CD1c-positive myeloid dendritic cell (primary cell): ENCODE measurements at regions not wholly inside any gene's neighbourhood (a gene's known extent, or its start where the extent isn't known, plus 50 kb on each side); places are given as distances from the start of the nearest gene placed in this dataset.

Experiments
- DNase-seq: peaks from one replicate; pipeline ENCODE4 v3.0.0-alpha.2; 2016; ENCODE audit errors: extremely low spot score

- DNase-seq = no peak
These were observed 127.2 kb downstream of the RAP2A start for GRCh38 chr13:97561182-97561581.

- no peak for DNase-seq
These were observed 129.0 kb downstream of the RAP2A start for GRCh38 chr13:97562962-97563361.

DNA sequence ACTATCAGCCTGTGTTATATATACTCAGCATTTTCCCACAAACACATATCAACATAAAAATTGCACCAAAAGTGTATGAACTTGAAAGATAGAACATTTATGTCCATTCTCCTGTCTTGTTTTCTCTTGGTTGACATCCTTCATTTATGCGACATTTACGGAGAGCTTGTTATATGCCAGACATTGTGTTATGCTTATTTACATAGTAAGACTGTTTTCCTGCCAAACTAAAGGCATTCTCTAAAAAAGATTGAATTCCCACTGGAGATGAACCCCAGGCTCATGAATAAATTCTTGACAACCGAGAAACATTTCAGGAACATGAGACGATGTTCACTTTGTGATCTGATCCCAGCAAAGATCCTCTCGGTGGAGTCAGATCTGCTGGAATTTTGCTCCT, 131.0 kb downstream of the RAP2A start:
- DNase-seq = no peak

GRCh38 chr13:97565906-97566305, 131.9 kb downstream of the RAP2A start:
- DNase-seq = no peak

- no peak for DNase-seq
These were observed 132.9 kb downstream of the RAP2A start for GRCh38 chr13:97566907-97567306.

GRCh38 chr13:97567510-97568243, 133.7 kb downstream of the RAP2A start:
- DNase-seq = peak; percentile 69

DNA sequence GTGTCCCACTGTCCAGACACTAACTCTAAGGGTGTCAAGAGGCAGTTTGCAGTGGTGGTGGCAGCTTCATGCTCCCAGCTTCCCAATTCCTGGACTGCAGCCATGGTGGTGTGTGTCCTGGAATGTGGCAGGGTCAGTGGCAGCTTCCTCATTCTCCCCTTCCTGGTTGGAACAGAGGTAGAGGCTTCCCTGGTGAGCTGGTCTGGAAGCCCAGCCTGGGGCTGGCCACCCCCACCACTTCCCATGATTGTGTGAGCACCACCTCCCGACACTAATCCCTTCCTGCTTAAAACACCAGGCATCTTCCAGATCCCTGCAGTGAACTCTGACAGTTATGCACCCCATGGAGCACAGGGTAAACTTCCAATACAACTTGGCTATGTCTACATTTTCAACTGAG, 134.9 kb downstream of the RAP2A start:
- no peak for DNase-seq

- no peak for DNase-seq
These were observed 135.9 kb downstream of the RAP2A start for GRCh38 chr13:97569841-97570240.

DNA sequence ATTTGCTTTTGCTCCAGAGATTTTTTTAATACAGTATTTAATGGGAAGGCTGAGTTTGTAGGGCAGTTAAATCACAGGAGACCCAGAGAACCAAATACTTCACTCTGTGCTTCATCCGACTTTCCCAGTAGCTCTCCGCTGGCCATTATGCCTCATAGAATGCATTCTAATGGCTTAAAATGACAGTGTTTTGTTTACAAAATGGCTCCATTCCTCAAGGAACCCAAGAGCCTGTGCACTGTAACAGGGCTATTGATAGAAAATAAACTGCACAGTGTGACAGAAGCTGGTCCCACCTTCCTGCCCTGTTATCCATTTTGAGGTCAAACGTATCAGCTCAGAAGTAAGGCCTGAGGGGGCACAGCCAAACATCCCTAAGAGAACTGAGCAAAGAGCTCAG, 136.5 kb downstream of the RAP2A start:
- no peak for DNase-seq

DNA sequence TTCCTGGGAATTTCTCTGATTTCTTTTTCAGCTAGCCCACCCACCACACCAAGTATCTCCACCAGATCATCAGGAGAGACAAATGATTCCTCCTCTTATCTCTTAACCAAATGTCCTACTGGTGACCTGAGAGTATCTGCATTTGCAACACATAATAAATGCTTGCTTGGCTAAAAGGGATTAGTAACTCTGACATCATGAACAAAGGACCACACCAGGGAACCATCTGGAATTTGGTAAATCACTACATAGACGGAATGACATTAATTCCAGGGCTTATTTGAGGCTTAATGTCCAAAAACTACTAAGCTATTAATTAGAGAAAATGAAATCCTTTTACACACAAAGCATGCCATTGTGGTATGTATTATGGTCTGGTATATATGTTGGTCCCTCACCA, 139.0 kb downstream of the RAP2A start:
- DNase-seq = no peak

DNA sequence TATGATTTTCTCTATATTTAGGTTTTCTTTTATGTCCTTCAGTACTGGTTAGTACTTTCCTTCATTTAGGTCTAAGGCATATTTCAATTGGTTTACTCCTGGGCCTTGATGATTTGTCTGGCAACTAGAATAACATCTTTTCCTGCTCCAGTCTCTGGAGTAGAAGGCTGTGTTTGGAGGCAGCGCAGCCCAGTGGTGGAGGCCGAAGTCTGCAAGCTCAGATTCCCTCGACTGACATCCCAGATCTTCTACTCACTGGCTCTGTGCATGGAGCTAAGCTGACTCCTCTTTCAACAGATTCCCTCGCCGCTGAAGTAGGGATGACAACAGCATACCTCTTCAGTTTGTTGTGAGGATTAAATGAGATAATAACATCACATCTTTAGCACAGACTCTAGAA, 141.0 kb downstream of the RAP2A start:
- no peak for DNase-seq

DNA sequence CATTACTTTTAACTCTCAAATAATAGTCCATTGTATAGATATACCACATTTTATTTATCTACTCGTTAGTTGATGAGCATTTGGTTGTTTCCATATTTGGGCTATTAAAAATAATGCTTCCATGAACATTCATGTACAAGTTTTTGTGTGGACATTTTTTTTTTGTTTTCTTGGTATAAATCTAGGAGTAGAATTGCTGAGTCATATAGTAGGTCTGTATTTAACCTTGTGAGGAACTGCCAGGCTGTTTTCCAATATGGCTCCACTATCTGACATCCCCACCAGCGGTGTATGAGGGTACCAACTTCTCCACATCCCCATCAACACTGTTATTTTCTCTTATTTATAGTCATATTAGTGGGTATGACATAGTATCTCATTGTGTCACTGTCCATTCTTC, 143.1 kb downstream of the RAP2A start:
- DNase-seq = no peak

DNA sequence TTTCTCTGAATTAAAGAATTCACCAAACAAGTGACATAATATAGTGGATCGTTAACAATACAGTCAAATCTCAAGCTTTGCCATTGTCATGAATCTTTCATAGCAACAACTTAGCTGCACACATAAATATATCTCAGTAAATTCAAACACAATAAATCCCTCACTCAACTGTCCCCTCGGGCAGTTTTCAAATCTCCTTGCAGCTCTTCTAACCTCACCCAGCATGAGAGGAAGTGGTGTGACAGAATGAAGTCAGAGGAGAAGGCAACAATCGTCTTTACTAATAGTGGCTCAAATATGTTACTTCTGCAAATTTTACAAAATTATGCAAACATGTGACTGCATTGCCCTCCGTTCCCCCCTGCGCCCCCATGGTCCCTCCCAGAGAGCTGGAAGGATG, 148.2 kb downstream of the RAP2A start:
- no peak for DNase-seq

DNA sequence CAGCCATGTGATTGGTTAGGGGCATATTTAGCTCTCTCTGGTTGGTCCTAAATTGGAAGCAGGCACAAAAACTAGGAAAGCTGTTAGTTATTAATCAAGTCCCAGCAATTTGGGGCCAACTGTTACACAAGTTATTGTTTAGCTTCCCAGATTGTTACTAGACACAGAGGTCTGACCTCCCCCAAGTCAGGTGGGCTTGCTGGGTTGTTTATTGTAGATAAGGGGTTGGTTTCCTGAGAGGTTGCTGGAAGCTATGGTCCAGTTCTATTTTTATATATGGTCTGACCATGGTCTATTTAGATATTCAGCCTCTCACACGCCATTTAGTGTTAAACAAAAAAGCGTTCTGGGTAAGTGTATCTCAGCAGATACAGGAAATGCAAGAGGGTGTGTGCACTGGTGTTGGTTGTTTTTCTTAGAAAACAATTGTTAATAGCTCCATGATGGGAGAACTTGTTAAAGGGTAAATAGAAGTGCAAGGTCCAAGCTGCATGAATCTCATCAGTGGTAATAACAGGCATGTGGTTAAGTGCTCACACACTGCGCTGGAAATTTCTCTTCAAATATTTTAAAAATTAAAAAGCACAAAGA, 150.0 kb downstream of the RAP2A start:
- DNase-seq = no peak

- no peak for DNase-seq
These were observed 153.0 kb downstream of the RAP2A start for GRCh38 chr13:97586941-97587340.

DNA sequence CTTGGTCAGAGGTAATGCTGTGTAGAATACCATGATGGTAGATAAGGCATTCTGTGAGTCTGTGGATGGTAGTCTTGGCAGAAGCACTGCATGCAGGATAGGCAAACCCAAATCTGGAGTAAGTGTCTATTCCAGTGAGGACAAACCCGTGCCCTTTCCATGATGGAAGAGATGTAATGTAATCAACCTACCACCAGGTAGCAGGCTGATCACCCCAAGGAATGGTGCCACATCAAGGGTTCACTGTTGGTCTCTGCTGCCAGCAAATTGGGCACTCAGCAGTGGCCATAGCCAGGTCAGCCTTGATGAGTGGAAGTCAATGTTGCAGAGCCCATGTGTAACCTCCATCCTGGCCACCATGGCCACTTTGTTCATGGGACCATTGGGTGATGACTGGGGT, 155.0 kb downstream of the RAP2A start:
- DNase-seq = no peak

DNA sequence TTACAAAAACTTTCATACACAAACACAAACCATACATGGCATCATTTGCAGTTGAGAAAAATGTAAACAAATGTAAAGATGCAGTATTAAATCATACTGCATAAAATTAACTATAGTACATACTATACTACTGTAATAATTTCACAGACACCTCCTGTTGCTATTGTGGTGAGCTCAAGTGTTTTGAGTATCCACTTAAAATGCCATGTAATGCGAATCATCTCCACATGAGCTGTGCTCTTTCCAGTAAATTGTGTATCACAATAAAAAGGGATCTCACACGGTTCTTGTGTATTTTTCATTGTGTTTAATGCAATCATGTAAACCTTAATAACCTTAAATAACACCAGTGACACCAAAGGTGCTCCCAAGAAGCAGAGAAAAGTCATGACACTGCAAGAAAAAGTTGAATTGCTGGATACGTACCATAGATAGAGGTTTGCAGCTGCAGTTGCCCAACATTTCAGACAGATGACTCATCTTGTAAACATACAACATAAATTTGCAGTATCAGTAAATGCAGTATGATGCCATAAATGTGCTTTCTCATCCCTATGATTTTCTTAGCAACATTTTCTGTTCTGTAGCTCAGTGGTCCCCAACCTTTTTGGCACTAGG, 166.6 kb downstream of the RAP2A start:
- DNase-seq = no peak

DNA sequence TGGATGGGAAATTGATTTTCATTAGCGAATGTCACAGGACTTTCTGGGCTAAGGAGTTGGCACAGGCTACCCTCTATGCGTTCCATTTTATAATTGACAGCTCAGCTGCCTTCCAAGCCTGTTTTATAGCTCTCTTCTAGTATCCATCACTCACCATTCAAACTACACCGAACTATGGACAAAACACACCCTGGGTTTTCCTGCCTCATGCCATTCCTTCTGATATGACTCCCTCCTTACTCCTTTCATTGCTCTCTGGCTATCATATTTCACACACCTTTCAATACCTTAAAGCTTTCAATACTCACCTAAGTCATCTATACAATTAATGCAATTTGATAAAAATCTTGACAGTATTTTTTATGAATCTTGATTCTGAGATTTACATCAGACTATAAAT, 181.3 kb downstream of the RAP2A start:
- DNase-seq = no peak

DNA sequence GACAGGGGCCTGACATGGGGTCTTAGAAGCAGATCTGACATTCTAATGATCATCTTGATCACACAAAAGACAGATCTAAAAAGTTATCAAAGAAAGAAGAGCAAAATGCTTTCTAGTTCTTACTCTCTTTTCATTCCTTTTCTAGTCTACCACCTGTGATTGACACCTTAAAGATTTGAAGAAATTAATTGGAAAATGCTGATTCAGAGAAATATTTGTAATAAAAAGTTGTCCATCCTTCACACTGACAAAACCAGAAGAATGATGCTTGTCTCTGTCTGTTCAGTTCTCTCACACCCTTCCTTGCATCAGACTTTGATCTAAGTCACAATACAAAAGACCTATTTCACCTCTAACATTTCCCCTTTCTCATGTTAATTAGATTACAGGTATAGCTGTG, 182.4 kb downstream of the RAP2A start:
- DNase-seq = no peak

- no peak for DNase-seq
These were observed 187.1 kb downstream of the RAP2A start for GRCh38 chr13:97621025-97621424.

- no peak for DNase-seq
These were observed 187.7 kb downstream of the RAP2A start for GRCh38 chr13:97621631-97622030.

DNA sequence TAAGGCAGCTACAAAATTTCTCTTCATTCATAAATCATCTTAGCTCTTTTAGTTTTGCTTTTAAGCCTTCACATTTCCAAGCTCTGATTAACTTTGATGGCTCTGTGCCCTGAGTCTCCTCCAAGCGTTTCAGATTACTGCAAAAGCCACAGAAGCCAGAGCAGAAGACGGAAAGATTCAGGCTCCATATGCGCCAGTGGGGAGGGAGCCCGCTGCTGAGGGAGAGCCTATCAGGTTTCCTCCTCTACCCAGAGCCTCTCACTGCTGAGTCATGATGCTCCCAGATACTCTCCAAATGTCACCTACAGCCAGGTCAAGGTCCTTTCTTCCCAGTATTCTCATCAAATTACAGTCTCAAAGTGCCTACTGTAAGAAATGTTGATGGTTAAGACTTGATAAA, 193.6 kb downstream of the RAP2A start:
- no peak for DNase-seq

GRCh38 chr13:97629601-97630272, 195.8 kb downstream of the RAP2A start:
- DNase-seq = no peak
